Activated T-cell treated with anti-CD3 and anti-CD28 coated beads, Interleukin-2, amount 50 U/mL, for 24 hours (primary cell): ENCODE measurements at regions not wholly inside any gene's neighbourhood (a gene's known extent, or its start where the extent isn't known, plus 50 kb on each side); places are given as distances from the start of the nearest gene placed in this dataset.
"Not testable (repeated sequence)": the region's sequence is repeated elsewhere in the genome, so short reads cannot be mapped to it uniquely, and the experiment has no call there.

Source experiments
- DNase-seq: peaks from one replicate; pipeline ENCODE4 v3.0.0-alpha.2; 2020
- H3K27ac Mint-ChIP-seq: 2 replicates; pipeline ENCODE4 v1.8.0; 2020; ENCODE audit warnings: mild to moderate bottlenecking, mixed read lengths
- H3K27me3 Mint-ChIP-seq: 2 replicates; pipeline ENCODE4 v1.8.0; 2020; ENCODE audit warnings: mixed read lengths
- H3K36me3 Mint-ChIP-seq: 2 replicates; pipeline ENCODE4 v1.8.0; 2020; ENCODE audit warnings: low read depth, mixed read lengths
- H3K4me1 Mint-ChIP-seq: 2 replicates; pipeline ENCODE4 v1.8.0; 2020; ENCODE audit warnings: low read depth, mixed read lengths
- H3K4me3 Mint-ChIP-seq: 2 replicates; pipeline ENCODE4 v1.8.0; 2020; ENCODE audit warnings: mild to moderate bottlenecking, moderate library complexity, mixed read lengths
- H3K9me3 Mint-ChIP-seq: 2 replicates; pipeline ENCODE4 v1.8.0; 2020; ENCODE audit warnings: mixed read lengths

GRCh38 chr7:118867860-118868259 is 643.4 kb downstream of the ANKRD7 start:
- H3K9me3 Mint-ChIP-seq = peaks cover 4% of the 10 kb centered on the region
- DNase-seq = no peak
- no peaks in the 10 kb centered on the region for H3K4me1 Mint-ChIP-seq
- no peak overlapping the region for H3K27ac Mint-ChIP-seq
- no peak overlapping the region for H3K4me3 Mint-ChIP-seq
- H3K36me3 Mint-ChIP-seq = no peaks in the 10 kb centered on the region
- no peaks in the 10 kb centered on the region for H3K27me3 Mint-ChIP-seq

- DNase-seq, H3K4me3 Mint-ChIP-seq, H3K4me1 Mint-ChIP-seq, H3K27ac Mint-ChIP-seq, H3K9me3 Mint-ChIP-seq, H3K36me3 Mint-ChIP-seq, H3K27me3 Mint-ChIP-seq: not testable (repeated sequence)
Observed at GRCh38 chr7:118869141-118869540, 644.6 kb downstream of the ANKRD7 start.

DNA sequence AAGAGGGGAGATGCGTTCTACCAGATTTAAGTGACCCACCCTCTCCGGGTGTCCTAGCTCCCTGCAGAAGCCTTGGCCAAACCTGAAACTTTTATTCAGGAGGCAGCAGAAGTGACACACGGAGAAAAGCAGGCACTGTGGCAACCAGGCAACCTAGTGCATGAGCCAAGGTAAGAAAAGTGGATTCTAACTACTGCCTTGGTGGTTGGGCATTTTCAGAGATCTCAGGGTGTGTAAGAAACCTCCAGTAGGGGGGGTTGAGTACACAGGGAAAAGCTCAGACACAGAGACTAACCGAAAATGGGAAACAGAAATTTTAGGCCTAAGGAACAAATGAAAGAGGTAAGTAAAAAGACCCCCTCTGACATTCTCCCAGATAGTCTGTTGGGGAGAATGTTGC is 645.7 kb downstream of the ANKRD7 start:
- Mint-ChIP-seq H3K4me3 (no peak overlapping the region), H3K27me3 (no peaks in the 10 kb centered on the region), H3K36me3 (no peaks in the 10 kb centered on the region), H3K4me1 (no peaks in the 10 kb centered on the region), H3K9me3 (peaks cover 4% of the 10 kb centered on the region), H3K27ac (no peak overlapping the region)
- no peak for DNase-seq

DNA sequence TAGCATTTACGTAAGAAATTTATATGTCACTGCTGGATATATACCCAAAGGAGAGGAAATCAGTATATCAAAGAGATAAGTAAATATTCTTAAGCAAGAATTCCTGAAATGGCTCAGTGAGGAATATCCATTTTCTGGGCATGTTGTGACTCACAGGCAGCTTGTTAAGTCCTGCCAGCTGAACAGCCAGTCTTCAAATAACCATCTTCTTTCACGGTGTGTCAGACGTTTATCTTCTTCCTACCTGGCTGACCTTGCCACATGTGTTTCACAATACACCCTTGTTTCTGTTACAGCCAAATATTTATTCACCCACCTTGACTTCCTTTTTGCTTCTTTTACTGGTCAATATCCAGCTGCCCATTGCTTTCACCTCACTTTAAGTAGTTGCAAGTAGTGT is 648.1 kb downstream of the ANKRD7 start:
- Mint-ChIP-seq H3K4me1 (no peaks in the 10 kb centered on the region), H3K36me3 (no peaks in the 10 kb centered on the region), H3K27ac (no peak overlapping the region), H3K4me3 (no peak overlapping the region), H3K27me3 (no peaks in the 10 kb centered on the region), H3K9me3 (peaks cover 4% of the 10 kb centered on the region)
- no peak for DNase-seq

DNA sequence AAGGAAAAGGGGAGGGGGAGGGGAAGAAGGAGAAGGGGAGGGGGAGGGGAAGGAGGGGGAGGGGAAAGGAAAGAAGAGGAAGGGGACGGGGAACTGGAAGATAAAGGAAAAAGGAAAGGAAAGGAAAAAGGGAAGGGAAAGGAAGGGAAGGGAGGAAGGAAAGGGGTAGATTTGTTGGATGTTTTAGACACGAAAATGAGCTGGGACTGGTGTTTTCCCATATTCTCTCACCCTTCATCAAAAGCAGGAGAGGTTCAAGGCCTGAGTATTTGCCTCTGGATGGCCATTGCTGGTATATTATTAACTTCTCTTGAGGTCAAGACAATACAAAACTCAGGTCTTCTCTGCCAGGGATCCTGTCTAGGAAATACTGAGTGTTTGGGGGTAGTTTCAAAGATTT is 652.7 kb downstream of the ANKRD7 start:
- peaks cover 2% of the 10 kb centered on the region for H3K9me3 Mint-ChIP-seq
- no peak overlapping the region for H3K4me3 Mint-ChIP-seq
- no peaks in the 10 kb centered on the region for H3K27me3 Mint-ChIP-seq
- no peak overlapping the region for H3K27ac Mint-ChIP-seq
- DNase-seq = no peak
- no peaks in the 10 kb centered on the region for H3K36me3 Mint-ChIP-seq
- H3K4me1 Mint-ChIP-seq = no peaks in the 10 kb centered on the region

- Mint-ChIP-seq H3K4me3 (no peak overlapping the region), H3K4me1 (no peaks in the 10 kb centered on the region), H3K27me3 (no peaks in the 10 kb centered on the region), H3K27ac (no peak overlapping the region), H3K9me3 (peaks cover 2% of the 10 kb centered on the region), H3K36me3 (no peaks in the 10 kb centered on the region)
- no peak for DNase-seq
Observed at GRCh38 chr7:118878336-118878735, 653.8 kb downstream of the ANKRD7 start.

- Mint-ChIP-seq H3K9me3 (peaks cover 11% of the 10 kb centered on the region), H3K27ac (no peak overlapping the region), H3K4me1 (no peaks in the 10 kb centered on the region), H3K4me3 (no peak overlapping the region), H3K27me3 (no peaks in the 10 kb centered on the region), H3K36me3 (no peaks in the 10 kb centered on the region)
- DNase-seq = no peak
Observed at GRCh38 chr7:118898284-118898683, 673.8 kb downstream of the ANKRD7 start.

DNA sequence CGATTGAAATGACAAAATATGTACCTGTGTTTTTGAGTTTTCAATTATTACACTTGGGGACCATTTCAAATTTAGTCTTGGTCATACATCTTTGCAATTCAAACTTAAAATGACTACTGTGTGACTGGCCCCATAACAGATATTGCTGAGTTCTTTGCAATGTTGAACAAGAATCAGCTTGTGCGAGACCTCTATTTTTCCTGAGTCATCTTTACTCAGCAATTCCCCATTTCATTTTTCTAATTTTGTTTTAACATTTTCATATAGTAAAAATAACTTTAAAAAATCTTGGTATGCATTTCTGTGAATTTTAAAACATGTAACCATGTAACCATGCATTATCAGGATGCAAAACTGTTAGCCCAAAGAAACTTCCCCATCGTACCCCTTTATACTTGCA is 678.1 kb downstream of the ANKRD7 start:
- Mint-ChIP-seq H3K9me3 (peaks cover 5% of the 10 kb centered on the region), H3K36me3 (no peaks in the 10 kb centered on the region), H3K27ac (no peak overlapping the region), H3K4me1 (no peaks in the 10 kb centered on the region), H3K27me3 (no peaks in the 10 kb centered on the region), H3K4me3 (no peak overlapping the region)
- DNase-seq = no peak

GRCh38 chr7:118907911-118908527 is 683.5 kb downstream of the ANKRD7 start:
- Mint-ChIP-seq H3K36me3 (no peaks in the 10 kb centered on the region), H3K4me3 (no peak overlapping the region), H3K4me1 (no peaks in the 10 kb centered on the region), H3K9me3 (no peaks in the 10 kb centered on the region), H3K27me3 (no peaks in the 10 kb centered on the region), H3K27ac (no peak overlapping the region)
- no peak for DNase-seq

- H3K36me3 Mint-ChIP-seq = not testable (repeated sequence)
Observed at GRCh38 chr7:118916120-118916519, 691.6 kb downstream of the ANKRD7 start.

GRCh38 chr7:118918556-118918955 is 694.1 kb downstream of the ANKRD7 start:
- no peak for DNase-seq

More at GRCh38 chr7:118916120-118916519, 691.6 kb downstream of the ANKRD7 start:
- H3K4me3 Mint-ChIP-seq, H3K27ac Mint-ChIP-seq, DNase-seq, H3K4me1 Mint-ChIP-seq, H3K9me3 Mint-ChIP-seq, H3K27me3 Mint-ChIP-seq: not testable (repeated sequence)

DNA sequence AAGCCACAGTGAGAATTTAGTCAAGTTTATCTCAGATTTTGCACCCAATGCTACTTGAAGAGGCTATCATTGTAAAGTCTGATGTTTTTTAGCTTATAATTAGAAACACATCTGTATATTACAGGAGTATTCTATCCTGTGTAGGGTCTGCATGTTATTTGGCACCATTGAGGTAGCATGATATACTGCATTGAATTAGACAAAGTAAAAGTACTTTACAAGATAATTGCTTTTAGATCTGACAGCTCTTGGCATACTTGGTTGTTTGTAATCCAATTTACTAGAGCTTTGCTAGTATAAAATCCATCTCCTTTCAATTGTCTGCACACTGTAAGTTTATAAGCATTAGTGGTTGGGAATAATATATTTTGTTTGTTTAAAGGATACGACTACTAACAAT is 714.3 kb downstream of the ANKRD7 start:
- H3K4me3 Mint-ChIP-seq = no peak overlapping the region
- no peaks in the 10 kb centered on the region for H3K4me1 Mint-ChIP-seq
- H3K9me3 Mint-ChIP-seq = peaks cover 2% of the 10 kb centered on the region
- DNase-seq = no peak
- H3K27ac Mint-ChIP-seq = no peak overlapping the region
- no peaks in the 10 kb centered on the region for H3K27me3 Mint-ChIP-seq
- no peaks in the 10 kb centered on the region for H3K36me3 Mint-ChIP-seq

More at GRCh38 chr7:118918556-118918955, 694.1 kb downstream of the ANKRD7 start:
- no peaks in the 10 kb centered on the region for H3K27me3 Mint-ChIP-seq
- H3K4me3 Mint-ChIP-seq = no peak overlapping the region
- H3K36me3 Mint-ChIP-seq = no peaks in the 10 kb centered on the region
- H3K9me3 Mint-ChIP-seq = peaks cover 4% of the 10 kb centered on the region
- H3K27ac Mint-ChIP-seq = no peak overlapping the region
- no peaks in the 10 kb centered on the region for H3K4me1 Mint-ChIP-seq

DNA sequence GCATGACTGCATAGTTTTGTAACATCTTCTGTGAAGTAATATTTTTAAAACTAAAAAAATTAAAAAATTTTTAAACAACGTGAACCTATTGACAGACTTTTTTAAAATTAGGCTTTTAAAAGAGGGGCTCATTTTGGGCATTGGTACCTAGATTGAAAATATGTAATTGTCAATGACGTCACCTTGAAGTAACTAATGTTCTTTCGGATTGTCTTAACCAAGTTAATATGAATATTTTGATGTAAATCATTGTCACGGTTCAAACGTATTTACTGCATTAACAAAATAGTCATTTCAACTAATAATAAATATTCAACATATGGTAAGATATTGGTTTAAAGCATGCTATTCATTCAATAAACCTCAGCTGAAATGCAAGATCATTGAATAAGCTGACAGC is 719.8 kb downstream of the ANKRD7 start:
- Mint-ChIP-seq H3K27me3 (no peaks in the 10 kb centered on the region), H3K4me3 (no peak overlapping the region), H3K9me3 (peaks cover 5% of the 10 kb centered on the region), H3K27ac (no peak overlapping the region), H3K4me1 (no peaks in the 10 kb centered on the region), H3K36me3 (no peaks in the 10 kb centered on the region)
- DNase-seq = no peak

- Mint-ChIP-seq H3K27me3 (no peaks in the 10 kb centered on the region), H3K36me3 (no peaks in the 10 kb centered on the region), H3K4me3 (no peak overlapping the region), H3K9me3 (peaks cover 5% of the 10 kb centered on the region), H3K27ac (no peak overlapping the region), H3K4me1 (no peaks in the 10 kb centered on the region)
- no peak for DNase-seq
Observed at GRCh38 chr7:118945911-118946682, 721.6 kb downstream of the ANKRD7 start.

GRCh38 chr7:118948508-118948907 is 724.0 kb downstream of the ANKRD7 start:
- Mint-ChIP-seq H3K27me3 (no peaks in the 10 kb centered on the region), H3K9me3 (peaks cover 17% of the 10 kb centered on the region), H3K4me1 (no peaks in the 10 kb centered on the region), H3K27ac (no peak overlapping the region), H3K4me3 (no peak overlapping the region), H3K36me3 (no peaks in the 10 kb centered on the region)
- no peak for DNase-seq
